ENCODE measurements at regions not wholly inside any gene's neighbourhood (a gene's known extent, or its start where the extent isn't known, plus 50 kb on each side); places are given as distances from the start of the nearest gene placed in this dataset.
A peak's percentile ranks its signal among the peaks of the same experiment; 100 is the strongest.

DNA sequence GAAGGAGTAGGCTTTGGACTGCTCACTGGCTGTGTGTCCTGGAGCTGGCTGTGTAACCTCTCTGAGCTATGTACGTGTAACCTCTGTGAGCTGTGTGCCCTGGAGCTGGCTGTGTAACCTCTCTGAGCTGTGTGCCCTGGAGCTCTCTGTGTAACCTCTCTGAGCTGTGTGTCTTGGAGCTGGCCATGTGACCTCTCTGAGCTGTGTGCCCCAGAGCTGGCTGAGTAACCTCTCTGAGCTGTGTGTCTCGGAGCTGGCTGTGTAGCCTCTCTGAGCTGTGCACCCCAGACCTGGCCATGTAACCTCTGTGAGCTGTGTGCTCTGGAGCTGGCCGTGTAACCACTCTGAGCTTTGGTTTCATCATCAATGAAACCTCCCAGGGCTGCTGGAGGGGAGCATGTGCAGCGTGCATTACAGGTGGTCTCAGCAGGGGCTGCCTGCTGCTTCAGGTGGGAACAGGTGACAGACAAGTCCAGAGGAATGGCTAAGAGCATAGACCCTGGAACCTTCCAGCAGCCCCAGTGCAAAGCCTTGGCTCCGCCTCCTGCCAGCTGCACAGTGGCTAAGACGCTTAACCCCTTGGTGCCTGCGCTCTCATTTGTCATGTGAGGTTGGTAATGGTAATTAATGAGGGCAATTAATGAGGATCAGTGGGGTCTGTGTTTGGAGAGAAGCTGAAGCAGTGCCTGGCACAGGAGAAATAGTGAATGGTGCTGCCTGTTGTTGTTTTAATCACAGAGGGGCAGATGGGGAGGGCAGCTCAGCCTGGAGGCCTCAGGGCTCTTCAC is 86.7 kb downstream of the KATNIP start:
- Histone ChIP-seq H3K4ac (ENCODE audit: low read depth, low read length) (0 out of 2 replicates have a peak overlapping the region, but pooled peaks have one; percentile 18), H3K79me1 (ENCODE audit: low read depth in 1 of 2, low read length in 2 of 2) (no peaks in the 10 kb centered on the region), H3K4me2 (ENCODE audit: low read depth, low read length) (no peak overlapping the region), H4K5ac (ENCODE audit: low read depth, low read length) (no peak overlapping the region), H2BK120ac (ENCODE audit: low read depth, low read length) (no peak overlapping the region), H3K23ac (ENCODE audit: low read depth, low read length) (no peak overlapping the region), H3K9ac (ENCODE audit: low read depth, low read length) (no peak overlapping the region), H2BK15ac (ENCODE audit: low read depth, low read length) (no peak overlapping the region), H3K4me1 (ENCODE audit: control insufficient read depth, insufficient read depth, low read length) (peaks cover 10% of the 10 kb centered on the region; the same call in 1 of the 2 replicates), H3K36me3 (ENCODE audit: control insufficient read depth, insufficient read depth, low read length) (peaks cover 1% of the 10 kb centered on the region; the same call in 1 of the 2 replicates), H2AK9ac (replicated peaks; ENCODE audit: low read depth, low read length, poor library complexity) (no peak overlapping the region), H4K8ac (ENCODE audit: low read depth in 2 of 2, low read length in 2 of 2) (no peak overlapping the region), H3K4me3 (ENCODE audit: insufficient read depth, low read depth, low read length) (no peak overlapping the region), H4K91ac (ENCODE audit: insufficient read depth, low read depth, low read length) (no peak overlapping the region), H3K18ac (ENCODE audit: low read depth, low read length) (no peak overlapping the region), H2BK5ac (ENCODE audit: low read depth, low read length, poor library complexity, severe bottlenecking) (no peak overlapping the region), H3K56ac (ENCODE audit: extremely low read depth, insufficient read depth, low read length) (no peak overlapping the region), H3K9me3 (ENCODE audit: control insufficient read depth, insufficient read depth, low read length) (no peaks in the 10 kb centered on the region), H2BK20ac (ENCODE audit: low read depth, low read length) (no peak overlapping the region), H3K27me3 (ENCODE audit: control insufficient read depth, insufficient read depth, low read length) (no peaks in the 10 kb centered on the region), H4K20me1 (ENCODE audit: insufficient read depth, low read length) (no peaks in the 10 kb centered on the region), H2AFZ (replicated peaks; ENCODE audit: low read length, poor library complexity) (no peak overlapping the region), H2AK5ac (ENCODE audit: low read depth, low read length) (no peak overlapping the region), H3K14ac (replicated peaks; ENCODE audit: low read depth, low read length) (no peak overlapping the region), H3K27ac (ENCODE audit: insufficient read depth, low read length) (no peak overlapping the region), H3K9me1 (ENCODE audit: insufficient read depth, low read length) (peaks cover 3% of the 10 kb centered on the region)
- no TSS peak for BruUV-seq (replicated peaks)
- ATAC-seq (ENCODE audit: low read depth) (no peak), DNase-seq (no peak)
- WGBS, 2 experiments (ENCODE audit: extremely low coverage in 2 of 2, insufficient read length in 1 of 2): 40% methylated on average over 2 of the region's 7 CpGs; no CpG with 5 or more reads in 1 of the 2 experiments
- TF ChIP-seq USF2 (IDR thresholded peaks at IDR 0.05; ENCODE audit: low read depth, low read length): no peak
- no peak for TF ChIP-seq FOS (IDR thresholded peaks at IDR 0.05; ENCODE audit: low read depth, low read length)
- no peak for TF ChIP-seq CEBPB (IDR thresholded peaks at IDR 0.05; ENCODE audit: low read depth, low read length)
- no peak for TF ChIP-seq CHD1 (IDR thresholded peaks at IDR 0.05; ENCODE audit: low read depth, low read length)
- TF ChIP-seq CTCF (conservative IDR thresholded peaks at IDR 0.05; ENCODE audit: low read depth, low read length): no peak
- TF ChIP-seq NFE2L2 (IDR thresholded peaks at IDR 0.05; ENCODE audit: low read depth, low read length): no peak
- no peak for TF ChIP-seq RCOR1 (IDR thresholded peaks at IDR 0.05; ENCODE audit: insufficient replicate concordance, low read length)
- no peak for TF ChIP-seq MAFK (IDR thresholded peaks at IDR 0.05; ENCODE audit: low read depth, low read length)
- no peak for TF ChIP-seq POLR2A (IDR thresholded peaks at IDR 0.05; ENCODE audit: low read depth, low read length)
- TF ChIP-seq MAZ (IDR thresholded peaks at IDR 0.05; ENCODE audit: borderline replicate concordance, low read depth, low read length): no peak
- TF ChIP-seq RAD21 (IDR thresholded peaks at IDR 0.05; ENCODE audit: low read length): no peak
- no peak for TF ChIP-seq MXI1 (IDR thresholded peaks at IDR 0.05; ENCODE audit: borderline replicate concordance, low read depth, low read length)
- POLR2A ChIA-PET (ENCODE audit: unreplicated experiment): no interaction called here
- in situ Hi-C loops (cut with MboI; ENCODE audit: low sequenced_read_pairs) (loop anchor here (10.0 kb wide), 1 partner anchor 438 kb away; no protein-coding TSS in a partner anchor), dilution Hi-C loops (cut with HindIII; ENCODE audit: low sequenced_read_pairs, unreplicated experiment) (no loop called here), intact Hi-C loops (cut with micrococcal nuclease) (loop anchor here (10.0 kb wide), 1 partner anchor 138 kb away; no protein-coding TSS in a partner anchor)
- CTCF ChIA-PET: interaction anchor here (2.5 kb wide), 1 partner anchor 434 kb away, joined by 10 read pairs; no protein-coding TSS in a partner anchor

All from IMR-90 (cell line).